GM19452 (cell line): ENCODE measurements at regions not wholly inside any gene's neighbourhood (a gene's known extent, or its start where the extent isn't known, plus 50 kb on each side); places are given as distances from the start of the nearest gene placed in this dataset.

ENCODE experiments used
- ATAC-seq: cut with Tn5 transposase; IDR thresholded peaks from one replicate; pipeline ENCODE4 v1.9.1; 2021; ENCODE audit not compliant: unreplicated experiment

- ATAC-seq, result no peak
Measured at GRCh38 chr15:70314688-70315087, 217.0 kb upstream of the TLE3 start.

- ATAC-seq, result no peak
Measured at GRCh38 chr15:70314018-70314354, 216.3 kb upstream of the TLE3 start.

- no peak for ATAC-seq
Measured at GRCh38 chr15:70313099-70314017, 215.6 kb upstream of the TLE3 start.

GRCh38 chr15:70311821-70312220 lies 214.1 kb upstream of the TLE3 start:
- ATAC-seq, result no peak

GRCh38 chr15:70309716-70310115 lies 212.0 kb upstream of the TLE3 start:
- no peak for ATAC-seq

GRCh38 chr15:70308735-70309434 lies 211.2 kb upstream of the TLE3 start:
- ATAC-seq, result no peak

- no peak for ATAC-seq
Measured at GRCh38 chr15:70308011-70308734, 210.5 kb upstream of the TLE3 start.

GRCh38 chr15:70306582-70306981 lies 208.9 kb upstream of the TLE3 start:
- no peak for ATAC-seq

GRCh38 chr15:70306081-70306480 lies 208.4 kb upstream of the TLE3 start:
- no peak for ATAC-seq

GRCh38 chr15:70303981-70304380 lies 206.3 kb upstream of the TLE3 start:
- no peak for ATAC-seq

- no peak for ATAC-seq
Measured at GRCh38 chr15:70302360-70302759, 204.6 kb upstream of the TLE3 start.

- no peak for ATAC-seq
Measured at GRCh38 chr15:70301396-70301795, 203.7 kb upstream of the TLE3 start.

GRCh38 chr15:70299931-70300869 lies 202.5 kb upstream of the TLE3 start:
- peak; percentile 99 for ATAC-seq

GRCh38 chr15:70297465-70298058 lies 199.8 kb upstream of the TLE3 start:
- ATAC-seq, result no peak

GRCh38 chr15:70294731-70295305 lies 197.1 kb upstream of the TLE3 start:
- ATAC-seq, result no peak

GRCh38 chr15:70293591-70294470 lies 196.1 kb upstream of the TLE3 start:
- ATAC-seq, result no peak

GRCh38 chr15:70293138-70293537 lies 195.4 kb upstream of the TLE3 start:
- ATAC-seq, result no peak

- no peak for ATAC-seq
Measured at GRCh38 chr15:70292076-70292760, 194.5 kb upstream of the TLE3 start.
